D721Med (cell line): ENCODE measurements at regions not wholly inside any gene's neighbourhood (a gene's known extent, or its start where the extent isn't known, plus 50 kb on each side); places are given as distances from the start of the nearest gene placed in this dataset.
"Not testable (repeated sequence)": the region's sequence is repeated elsewhere in the genome, so short reads cannot be mapped to it uniquely, and the experiment has no call there.

Source experiments
- DNase-seq: peaks from one replicate; pipeline ENCODE4 v3.0.0; 2011; ENCODE audit warnings: low spot score; ENCODE audit not compliant: insufficient read length
- FAIRE-seq: peaks from 2 replicates; lab custom pipeline; 2011; peaks lifted over from hg19 to GRCh38; lab: Jason Lieb, UNC
- TF ChIP-seq, protein P1 (sequence below): IDR thresholded peaks from 2 replicates; pipeline ENCODE4 v1.5.1; 2012; ENCODE audit warnings: mild to moderate bottlenecking, control low read depth; ENCODE audit not compliant: insufficient read depth; ENCODE audit errors: missing control alignments

GRCh38 chr4:9592010-9592409 is 147.8 kb downstream of the DEFB131A start:
- FAIRE-seq (no peak), DNase-seq (no peak)
- TF ChIP-seq, protein P1, sequence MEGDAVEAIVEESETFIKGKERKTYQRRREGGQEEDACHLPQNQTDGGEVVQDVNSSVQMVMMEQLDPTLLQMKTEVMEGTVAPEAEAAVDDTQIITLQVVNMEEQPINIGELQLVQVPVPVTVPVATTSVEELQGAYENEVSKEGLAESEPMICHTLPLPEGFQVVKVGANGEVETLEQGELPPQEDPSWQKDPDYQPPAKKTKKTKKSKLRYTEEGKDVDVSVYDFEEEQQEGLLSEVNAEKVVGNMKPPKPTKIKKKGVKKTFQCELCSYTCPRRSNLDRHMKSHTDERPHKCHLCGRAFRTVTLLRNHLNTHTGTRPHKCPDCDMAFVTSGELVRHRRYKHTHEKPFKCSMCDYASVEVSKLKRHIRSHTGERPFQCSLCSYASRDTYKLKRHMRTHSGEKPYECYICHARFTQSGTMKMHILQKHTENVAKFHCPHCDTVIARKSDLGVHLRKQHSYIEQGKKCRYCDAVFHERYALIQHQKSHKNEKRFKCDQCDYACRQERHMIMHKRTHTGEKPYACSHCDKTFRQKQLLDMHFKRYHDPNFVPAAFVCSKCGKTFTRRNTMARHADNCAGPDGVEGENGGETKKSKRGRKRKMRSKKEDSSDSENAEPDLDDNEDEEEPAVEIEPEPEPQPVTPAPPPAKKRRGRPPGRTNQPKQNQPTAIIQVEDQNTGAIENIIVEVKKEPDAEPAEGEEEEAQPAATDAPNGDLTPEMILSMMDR: no peak

DNA sequence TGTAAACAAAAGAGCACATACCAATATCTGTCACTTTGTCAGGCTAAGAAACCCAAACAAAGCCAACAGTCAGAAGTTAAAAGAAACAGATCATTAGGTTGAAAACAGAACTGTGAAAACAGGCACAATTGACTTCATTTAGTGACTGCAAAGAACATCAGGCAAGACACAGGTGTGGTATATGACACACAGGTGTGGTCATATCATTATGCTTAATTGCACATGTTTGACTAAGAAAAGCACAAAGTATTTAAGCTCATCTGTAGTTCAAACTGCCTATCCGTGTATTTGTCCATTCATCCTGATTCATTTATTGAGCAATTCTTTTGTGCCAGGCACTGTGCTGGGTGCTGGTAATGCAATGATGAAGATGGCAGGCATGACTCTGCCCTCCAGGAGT is 150.7 kb downstream of the DEFB131A start:
- FAIRE-seq (no peak), DNase-seq (no peak)
- TF ChIP-seq, protein P1: no peak

- not testable (repeated sequence) for FAIRE-seq, DNase-seq
These were observed 151.3 kb downstream of the DEFB131A start for GRCh38 chr4:9595531-9595930.

- TF ChIP-seq, protein P1: no peak
- no peak for DNase-seq
- no peak for FAIRE-seq
These were observed 155.1 kb downstream of the DEFB131A start for GRCh38 chr4:9599266-9599665.

DNA sequence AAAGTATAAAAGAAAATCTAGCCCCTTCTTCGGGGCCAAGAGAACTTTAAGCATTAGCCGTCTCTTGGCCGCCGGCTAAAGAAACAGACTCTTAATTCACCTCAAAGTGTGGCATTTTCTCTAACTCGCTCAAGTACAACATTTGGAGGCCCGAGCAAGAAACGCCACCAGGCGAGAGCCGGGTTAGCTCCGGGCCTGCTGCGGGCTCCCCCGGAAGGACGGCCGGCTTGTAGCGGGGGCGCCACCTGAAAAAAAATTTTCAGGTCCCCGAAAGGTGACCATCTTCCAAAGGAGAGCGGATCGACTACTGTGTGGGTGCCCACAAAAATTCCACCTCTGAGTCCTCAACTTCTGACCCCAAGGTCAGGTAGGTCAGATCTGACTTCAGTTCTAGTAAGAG is 156.0 kb downstream of the DEFB131A start:
- TF ChIP-seq, protein P1: no peak
- FAIRE-seq: no peak
- DNase-seq: no peak

DNA sequence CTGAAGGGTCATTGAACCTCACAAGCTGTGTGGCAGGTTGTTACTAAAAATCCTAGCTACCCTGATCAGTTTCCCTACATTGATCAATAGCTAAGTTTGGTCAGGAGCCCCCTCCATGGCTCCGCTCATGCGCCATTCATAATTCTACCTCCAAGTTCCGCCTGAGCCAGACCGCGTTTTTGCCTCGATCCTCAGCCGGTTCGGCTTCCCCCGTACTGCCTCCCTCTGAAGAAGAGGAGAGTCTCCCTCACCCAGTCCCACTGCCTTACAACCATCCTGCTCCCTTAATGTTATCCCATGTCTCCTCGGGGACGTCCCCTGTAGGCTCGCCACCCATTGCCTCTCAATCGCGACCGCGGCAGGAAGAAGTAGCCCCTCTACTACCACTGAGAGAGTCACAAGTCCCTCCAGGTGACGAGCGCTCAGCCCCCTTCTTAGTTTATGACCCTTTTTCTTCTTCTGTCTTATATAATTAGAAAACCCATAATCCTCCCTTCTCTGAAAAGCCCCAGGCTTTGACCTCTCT is 158.2 kb downstream of the DEFB131A start:
- no peak for FAIRE-seq
- no peak for DNase-seq
- TF ChIP-seq, protein P1: no peak

DNA sequence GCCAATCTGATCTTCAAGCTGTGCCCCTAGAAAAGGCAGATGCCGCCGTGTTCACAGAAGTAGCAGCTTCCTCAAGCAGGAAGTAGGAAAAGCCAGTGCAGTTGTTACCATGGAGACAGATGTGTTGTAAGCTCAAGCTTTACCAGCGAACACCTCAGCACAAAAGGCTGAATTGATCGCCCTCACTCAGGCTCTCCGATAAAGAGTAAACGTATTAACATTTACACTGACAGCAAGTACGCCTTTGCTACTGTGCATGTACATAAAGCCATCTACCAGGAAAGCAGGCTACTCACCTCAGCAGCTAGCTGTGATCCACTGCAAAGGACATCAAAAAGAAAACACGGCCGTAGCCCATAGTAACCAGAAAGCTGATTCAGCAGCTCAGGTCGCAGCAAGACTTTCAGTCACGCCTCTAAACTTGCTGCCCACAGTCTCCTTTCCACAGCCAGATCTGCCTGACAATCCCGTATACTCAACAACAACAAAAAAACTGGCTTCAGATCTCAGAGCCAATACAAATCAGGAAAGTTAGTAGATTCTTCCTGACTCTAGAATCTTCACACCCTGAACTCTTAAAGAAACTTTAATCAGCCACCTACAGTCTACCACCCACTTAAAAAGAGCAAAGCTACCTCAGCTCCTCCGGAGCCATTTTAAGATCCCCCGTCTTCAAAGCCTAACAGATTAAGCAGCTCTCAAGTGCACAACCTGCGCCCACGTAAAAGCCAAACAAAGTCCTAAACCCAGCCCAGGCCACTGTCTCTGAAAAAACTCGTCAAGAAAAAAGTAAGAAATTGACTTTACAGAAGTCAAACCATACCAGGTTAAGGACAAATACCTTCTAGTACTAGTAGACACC is 160.0 kb downstream of the DEFB131A start:
- DNase-seq, FAIRE-seq: not testable (repeated sequence)

DNA sequence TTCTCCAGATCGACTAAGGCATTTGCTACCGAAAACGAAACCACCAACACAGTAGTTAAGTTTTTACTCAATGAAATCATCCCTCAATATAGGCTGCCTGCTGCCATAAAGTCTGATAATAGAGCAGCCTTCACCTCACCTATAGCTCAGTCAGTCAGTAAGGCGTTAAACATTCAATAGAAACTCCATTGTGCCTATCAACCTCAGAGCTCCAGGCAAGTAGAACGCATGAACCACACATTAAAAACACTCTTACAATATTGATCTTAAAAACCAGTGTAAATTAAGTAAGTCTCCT is 160.6 kb downstream of the DEFB131A start:
- not testable (repeated sequence) for FAIRE-seq, DNase-seq
